Stimulated activated CD8-positive, alpha-beta memory T cell treated with anti-CD3 and anti-CD28 coated beads, Interleukin-15, amount 100 ng/mL, for 24 hours (primary cell): ENCODE measurements at regions not wholly inside any gene's neighbourhood (a gene's known extent, or its start where the extent isn't known, plus 50 kb on each side); places are given as distances from the start of the nearest gene placed in this dataset.

Experiments
- DNase-seq: peaks from one replicate; pipeline ENCODE4 v3.0.0-alpha.2; 2020; ENCODE audit warnings: low read depth

GRCh38 chr12:76706761-76707160 is 57.2 kb upstream of the ZDHHC17 start:
- no peak for DNase-seq

GRCh38 chr12:76707772-76708171 is 56.1 kb upstream of the ZDHHC17 start:
- DNase-seq, result no peak

GRCh38 chr12:76708296-76708695 is 55.6 kb upstream of the ZDHHC17 start:
- no peak for DNase-seq

GRCh38 chr12:76711241-76711640 is 52.7 kb upstream of the ZDHHC17 start:
- DNase-seq, result no peak

- DNase-seq, result no peak
These were observed 50.8 kb upstream of the ZDHHC17 start for GRCh38 chr12:76713130-76713529.

- DNase-seq, result no peak
These were observed 49.9 kb upstream of the ZDHHC17 start for GRCh38 chr12:76713986-76714385.
